Naive thymus-derived CD4-positive, alpha-beta T cell (primary cell): ENCODE measurements at regions not wholly inside any gene's neighbourhood (a gene's known extent, or its start where the extent isn't known, plus 50 kb on each side); places are given as distances from the start of the nearest gene placed in this dataset.

Source experiments
- ATAC-seq: fragments of 150-1000 bp; cut with Tn5 transposase; 2 replicates; pipeline ENCODE4 v1.10.0; 2021; ENCODE audit warnings: mild to moderate bottlenecking, moderate library complexity
- CTCF ChIA-PET: fragments of 350-600 bp; sonication (Branson Sonifier 250); formaldehyde crosslinking; loops from one replicate; lab custom pipeline; 2021; ENCODE audit warnings: antibody characterized with exemption; lab: Charles Lee
- POLR2A ChIA-PET: fragments of 350-600 bp; sonication (Branson Sonifier 250); formaldehyde crosslinking; loops from one replicate; lab custom pipeline; 2021; ENCODE audit warnings: antibody characterized with exemption, inconsistent platforms; lab: Charles Lee
- DNase-seq, 9 donors: peaks; one replicate each; pipeline versions ENCODE4 v3.0.0 to v3.0.0-alpha.2; 2020 to 2022; ENCODE audit warnings: mixed read lengths in 1 of 9
- H3K27ac ChIP-seq: one replicate; pipeline ENCODE4 v1.7.0; 2013; ENCODE audit warnings: mild to moderate bottlenecking, low read depth, low read length, moderate library complexity
- H3K27me3 ChIP-seq, 2 donors: one replicate each; pipeline ENCODE4 v1.7.0; 2013; ENCODE audit warnings: low read length in 2 of 2, mild to moderate bottlenecking in 2 of 2, moderate library complexity in 2 of 2; ENCODE audit not compliant: control insufficient read depth in 2 of 2, insufficient read depth in 2 of 2
- H3K36me3 ChIP-seq, 3 experiments: 1 replicate in 2 of 3; 2 replicates in 1 of 3; pipeline ENCODE4 v1.7.0; 2013; ENCODE audit warnings: low read length in 3 of 3, mild to moderate bottlenecking in 3 of 3, moderate library complexity in 1 of 3; ENCODE audit not compliant: insufficient read depth in 3 of 3, control insufficient read depth in 2 of 3
- H3K4me1 ChIP-seq, 2 donors: one replicate each; pipeline ENCODE4 v1.7.0; 2013; ENCODE audit warnings: low read length in 2 of 2, mild to moderate bottlenecking in 2 of 2, moderate library complexity in 1 of 2; ENCODE audit not compliant: control insufficient read depth in 2 of 2, insufficient read depth in 2 of 2
- H3K4me3 ChIP-seq: 2 replicates; pipeline ENCODE4 v1.7.0; 2013; ENCODE audit warnings: mild to moderate bottlenecking, low read length
- H3K9me3 ChIP-seq, 3 experiments: 1 replicate in 2 of 3; 2 replicates in 1 of 3; pipeline ENCODE4 v1.7.0; 2013; ENCODE audit warnings: low read length in 3 of 3; ENCODE audit not compliant: control insufficient read depth in 2 of 3
- H3K27ac Mint-ChIP-seq, 9 donors: one replicate each; pipeline ENCODE4 v1.8.0; 2020 to 2022; ENCODE audit warnings: mixed read lengths in 9 of 9, mild to moderate bottlenecking in 8 of 9, moderate library complexity in 5 of 9, inconsistent platforms in 2 of 9
- H3K27me3 Mint-ChIP-seq, 5 donors: one replicate each; pipeline ENCODE4 v1.8.0; 2021 to 2022; ENCODE audit warnings: mixed read lengths in 5 of 5, mild to moderate bottlenecking in 1 of 5
- H3K36me3 Mint-ChIP-seq, 5 donors: one replicate each; pipeline ENCODE4 v1.8.0; 2020 to 2022; ENCODE audit warnings: mixed read lengths in 5 of 5, mild to moderate bottlenecking in 3 of 5, inconsistent platforms in 1 of 5
- H3K4me1 Mint-ChIP-seq, 7 donors: one replicate each; pipeline ENCODE4 v1.8.0; 2020 to 2022; ENCODE audit warnings: mixed read lengths in 7 of 7, mild to moderate bottlenecking in 3 of 7, inconsistent platforms in 1 of 7
- H3K4me3 Mint-ChIP-seq, 10 donors: one replicate each; pipeline ENCODE4 v1.8.0; 2020 to 2022; ENCODE audit warnings: mild to moderate bottlenecking in 10 of 10, mixed read lengths in 10 of 10, moderate library complexity in 6 of 10, inconsistent platforms in 2 of 10
- H3K9me3 Mint-ChIP-seq, 11 donors: one replicate each; pipeline ENCODE4 v1.8.0; 2020 to 2022; ENCODE audit warnings: mixed read lengths in 11 of 11, mild to moderate bottlenecking in 4 of 11, inconsistent platforms in 1 of 11, moderate library complexity in 1 of 11
- intact Hi-C, 2 donors: fragments of 100-400 bp; cut with micrococcal nuclease; formaldehyde crosslinking; loops; one replicate each; pipeline ENCODE4 v1.15.1; 2023

DNA sequence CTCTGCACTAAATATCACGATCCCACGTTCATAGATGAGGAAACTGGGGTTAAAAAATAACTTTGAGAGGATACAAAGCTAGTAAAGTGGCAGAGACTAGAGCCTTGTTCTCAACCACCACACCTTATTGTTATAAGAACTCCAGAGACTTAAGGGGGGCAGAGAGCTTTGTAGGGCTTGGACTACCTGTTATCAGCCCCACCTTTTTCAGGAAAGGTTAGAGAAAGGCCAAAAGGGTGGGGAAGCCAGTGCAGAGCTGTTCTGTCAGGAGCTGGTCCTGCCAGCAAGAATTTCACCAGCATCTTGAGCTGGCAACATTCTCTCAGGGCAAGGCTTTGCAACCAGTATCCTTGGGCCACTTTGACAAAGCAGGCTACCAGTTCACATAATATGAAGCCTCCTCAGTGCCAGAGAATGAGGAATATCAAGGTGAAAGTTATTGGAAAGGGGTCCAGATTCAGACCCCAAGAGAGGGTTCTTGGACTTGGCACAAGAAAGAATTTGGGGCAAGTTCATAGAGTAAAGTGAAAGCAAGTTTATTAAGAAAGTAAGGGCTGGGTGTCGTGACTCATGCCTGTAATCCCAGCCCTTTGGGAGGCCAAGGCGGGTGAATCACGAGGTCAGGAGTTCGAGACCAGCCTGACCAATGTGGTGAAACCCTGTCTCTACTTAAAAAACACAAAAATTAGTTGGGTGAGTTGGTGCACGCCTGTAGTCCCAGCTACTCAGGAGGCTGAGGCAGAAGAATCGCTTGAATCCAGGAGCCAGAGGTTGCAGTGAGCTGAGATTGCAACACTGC lies 66.2 kb upstream of the CLINT1 start:
- no peaks in the 10 kb centered on the region for H3K9me3 Mint-ChIP-seq
- Histone ChIP-seq H3K9me3 (no peaks in the 10 kb centered on the region), H3K4me1 (no peaks in the 10 kb centered on the region), H3K4me3 (no peak overlapping the region), H3K27me3 (no peaks in the 10 kb centered on the region), H3K36me3 (no peaks in the 10 kb centered on the region), H3K27ac (no peak overlapping the region)
- intact Hi-C loops: no loop called here
- H3K36me3 Mint-ChIP-seq: no peaks in the 10 kb centered on the region
- ATAC-seq (no peak), DNase-seq (no peak)
- no peak overlapping the region for H3K4me3 Mint-ChIP-seq
- H3K27me3 Mint-ChIP-seq: no peaks in the 10 kb centered on the region
- peak overlapping the region in 1 of 9 donors; percentile 4 for H3K27ac Mint-ChIP-seq
- POLR2A ChIA-PET: no interaction called here
- peaks cover 0 to 11% (median 2%) of the 10 kb centered on the region in 7 donors for H3K4me1 Mint-ChIP-seq
- CTCF ChIA-PET: no interaction called here

DNA sequence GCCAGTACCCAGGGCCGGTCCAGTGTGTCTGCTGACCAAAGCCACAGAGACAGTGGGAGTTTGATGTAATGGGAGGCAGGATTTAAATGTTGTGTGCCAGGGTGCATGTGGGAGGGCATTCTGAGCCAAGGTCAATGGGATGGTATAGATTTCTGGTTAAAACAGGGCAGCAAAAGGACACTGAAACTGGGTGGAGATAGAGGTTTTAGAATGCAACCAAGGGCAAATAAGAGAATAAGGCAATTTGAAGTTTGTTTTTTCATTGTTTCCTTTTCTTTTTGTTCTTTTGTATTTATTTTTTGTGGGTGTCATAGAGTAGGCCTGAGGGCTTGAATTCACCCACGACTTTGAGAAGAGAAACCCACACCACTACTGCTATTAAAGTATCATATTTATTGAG lies 65.5 kb upstream of the CLINT1 start:
- H3K36me3 ChIP-seq: no peaks in the 10 kb centered on the region
- ATAC-seq: no peak
- no peaks in the 10 kb centered on the region for H3K27me3 ChIP-seq
- no peaks in the 10 kb centered on the region for H3K4me1 ChIP-seq
- DNase-seq: no peak
- H3K27ac Mint-ChIP-seq: no peak overlapping the region
- no peak overlapping the region for H3K4me3 Mint-ChIP-seq
- H3K4me3 ChIP-seq: no peak overlapping the region
- H3K9me3 ChIP-seq: no peaks in the 10 kb centered on the region
- H3K36me3 Mint-ChIP-seq: no peaks in the 10 kb centered on the region
- CTCF ChIA-PET: no interaction called here
- no peak overlapping the region for H3K27ac ChIP-seq
- H3K4me1 Mint-ChIP-seq: peaks cover 1 to 17% (median 8%) of the 10 kb centered on the region in 7 donors
- H3K27me3 Mint-ChIP-seq: no peaks in the 10 kb centered on the region
- POLR2A ChIA-PET: no interaction called here
- intact Hi-C loops: no loop called here
- H3K9me3 Mint-ChIP-seq: no peaks in the 10 kb centered on the region

DNA sequence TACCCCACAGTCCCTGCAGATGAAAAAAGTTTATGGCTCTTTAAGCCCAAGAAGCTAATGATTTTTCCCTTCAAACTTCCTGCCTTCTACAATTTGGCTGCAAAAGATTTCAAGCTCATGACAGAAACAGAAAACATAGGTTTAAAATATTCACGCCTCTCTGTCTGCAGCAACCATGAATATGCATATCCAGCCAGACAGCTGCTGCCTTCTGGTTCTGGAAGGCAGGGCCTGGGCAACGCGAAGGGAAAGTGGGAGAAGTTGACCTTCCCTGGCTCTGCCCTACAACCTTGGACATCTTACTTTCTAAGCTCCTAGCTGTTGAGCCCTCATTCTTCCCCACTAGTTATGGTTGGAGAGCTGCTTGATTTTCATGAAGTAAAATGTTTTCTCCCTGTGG lies 64.8 kb upstream of the CLINT1 start:
- Histone ChIP-seq H3K4me1 (peaks cover 5% of the 10 kb centered on the region in 2 donors), H3K4me3 (no peak overlapping the region), H3K27ac (no peak overlapping the region), H3K36me3 (no peaks in the 10 kb centered on the region), H3K9me3 (no peaks in the 10 kb centered on the region), H3K27me3 (no peaks in the 10 kb centered on the region)
- ChIA-PET CTCF (no interaction called here), POLR2A (no interaction called here)
- Mint-ChIP-seq H3K27ac (no peak overlapping the region), H3K27me3 (no peaks in the 10 kb centered on the region), H3K36me3 (no peaks in the 10 kb centered on the region), H3K9me3 (no peaks in the 10 kb centered on the region), H3K4me3 (no peak overlapping the region), H3K4me1 (peaks cover 8 to 25% (median 16%) of the 10 kb centered on the region in 7 donors)
- DNase-seq (no peak), ATAC-seq (no peak)
- intact Hi-C loops: no loop called here

DNA sequence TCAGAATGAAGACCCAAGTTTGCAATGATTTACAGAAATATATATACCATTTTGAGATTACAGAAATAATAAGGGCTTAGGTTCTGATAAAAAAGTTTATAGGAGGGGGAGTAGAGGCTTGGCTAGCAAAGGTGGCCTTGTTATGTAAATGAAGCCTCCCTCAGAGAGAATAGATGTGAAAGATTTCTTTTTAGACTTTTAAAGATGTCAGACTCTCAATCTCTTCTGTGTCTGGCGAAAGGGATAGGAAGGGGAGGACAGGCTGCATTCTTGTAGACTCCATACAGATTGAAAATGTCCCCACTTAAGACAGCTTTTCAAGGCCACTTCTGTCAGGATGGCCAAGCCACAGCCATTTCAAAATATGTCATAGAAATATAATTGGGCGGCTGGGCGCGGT lies 63.1 kb upstream of the CLINT1 start:
- H3K4me3 ChIP-seq: no peak overlapping the region
- intact Hi-C loops: no loop called here
- no peaks in the 10 kb centered on the region for H3K9me3 ChIP-seq
- H3K27me3 Mint-ChIP-seq: no peaks in the 10 kb centered on the region
- peaks cover 17 to 39% (median 28%) of the 10 kb centered on the region in 7 donors for H3K4me1 Mint-ChIP-seq
- H3K27me3 ChIP-seq: no peaks in the 10 kb centered on the region
- H3K9me3 Mint-ChIP-seq: no peaks in the 10 kb centered on the region
- ATAC-seq: no peak
- CTCF ChIA-PET: no interaction called here
- no peaks in the 10 kb centered on the region for H3K36me3 ChIP-seq
- no peak overlapping the region for H3K4me3 Mint-ChIP-seq
- no peaks in the 10 kb centered on the region for H3K36me3 Mint-ChIP-seq
- POLR2A ChIA-PET: interaction anchor here (0.6 kb wide), 1 partner anchor 830 kb away, joined by 3 read pairs; no protein-coding TSS in a partner anchor
- H3K4me1 ChIP-seq: peaks cover 5 to 11% of the 10 kb centered on the region in 2 donors
- H3K27ac ChIP-seq: no peak overlapping the region
- peak overlapping the region in 1 of 9 donors; percentile 19 for H3K27ac Mint-ChIP-seq
- DNase-seq: no peak

DNA sequence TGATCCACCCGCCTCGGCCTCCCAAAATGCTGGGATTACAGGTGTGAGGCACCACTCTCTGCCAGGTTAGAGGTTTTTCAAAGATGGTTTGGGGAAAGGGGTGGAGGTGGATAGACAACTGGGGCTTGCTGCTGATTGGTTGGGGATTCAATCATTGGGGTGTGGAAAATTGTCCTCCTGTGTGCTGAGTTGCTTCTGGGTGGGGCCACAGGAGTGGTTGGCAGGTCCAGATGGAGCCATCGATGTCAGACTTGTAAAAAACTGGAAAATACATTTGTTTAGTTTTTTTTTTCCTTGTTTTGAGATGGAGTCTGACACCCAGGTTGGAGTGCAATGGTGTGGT lies 61.9 kb upstream of the CLINT1 start:
- CTCF ChIA-PET: interaction anchor here (1.0 kb wide), 1 partner anchor 159 kb away, joined by 4 read pairs; no protein-coding TSS in a partner anchor
- no peaks in the 10 kb centered on the region for H3K36me3 Mint-ChIP-seq
- Histone ChIP-seq H3K27me3 (no peaks in the 10 kb centered on the region), H3K9me3 (no peaks in the 10 kb centered on the region), H3K4me1 (peaks cover 5 to 11% of the 10 kb centered on the region in 2 donors), H3K27ac (no peak overlapping the region), H3K36me3 (no peaks in the 10 kb centered on the region), H3K4me3 (no peak overlapping the region)
- no peaks in the 10 kb centered on the region for H3K9me3 Mint-ChIP-seq
- POLR2A ChIA-PET: no interaction called here
- peaks cover 17 to 39% (median 28%) of the 10 kb centered on the region in 7 donors for H3K4me1 Mint-ChIP-seq
- H3K4me3 Mint-ChIP-seq: no peak overlapping the region
- no peak for DNase-seq
- no peaks in the 10 kb centered on the region for H3K27me3 Mint-ChIP-seq
- intact Hi-C loops: no loop called here
- no peak for ATAC-seq
- peak overlapping the region in 1 of 9 donors; percentile 17 for H3K27ac Mint-ChIP-seq

DNA sequence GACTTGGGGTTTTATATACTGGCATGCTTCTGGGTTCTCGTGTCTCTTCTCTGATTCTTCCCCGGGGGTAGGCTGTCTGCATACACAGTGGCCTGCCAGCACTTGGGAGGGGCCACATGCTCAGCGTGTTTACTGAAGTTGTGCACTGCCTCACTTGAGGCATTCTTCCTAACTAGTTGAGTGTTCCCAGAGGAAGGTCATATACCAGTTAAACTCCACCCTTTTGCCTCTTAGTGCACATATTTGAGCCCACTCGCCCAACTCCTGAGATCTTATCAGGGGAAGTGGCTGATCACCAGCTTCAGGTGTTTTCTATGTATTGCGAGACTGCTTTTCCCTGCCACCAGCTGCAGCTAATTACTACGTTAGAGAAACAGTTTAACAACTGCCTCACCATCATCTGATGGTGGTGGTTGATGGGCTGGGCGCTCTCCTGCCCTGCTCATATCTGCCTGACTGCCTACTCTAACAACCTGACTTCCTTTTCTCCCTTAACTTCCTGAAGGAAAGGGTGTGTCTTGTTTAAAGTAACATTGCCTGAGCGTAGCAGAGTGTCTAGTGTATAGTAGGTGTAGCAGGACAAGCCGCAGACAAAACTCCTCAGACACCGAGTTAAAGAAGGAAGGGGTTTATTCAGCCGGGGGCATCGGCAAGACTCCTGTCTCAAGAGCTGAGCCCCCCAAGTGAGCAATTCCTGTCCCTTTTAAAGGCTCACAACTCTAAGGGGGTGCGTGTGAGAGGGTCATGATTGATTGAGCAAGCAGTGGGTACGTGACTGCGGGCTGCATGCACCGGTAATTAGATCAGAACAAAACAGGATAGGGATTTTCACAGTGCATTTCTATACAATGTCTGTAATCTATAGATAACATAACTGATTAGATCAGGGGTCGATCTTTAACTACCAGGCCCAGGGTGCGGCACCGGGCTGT lies 60.1 kb upstream of the CLINT1 start:
- no peaks in the 10 kb centered on the region for H3K27me3 Mint-ChIP-seq
- no peaks in the 10 kb centered on the region for H3K27me3 ChIP-seq
- H3K27ac Mint-ChIP-seq: peak overlapping the region; percentile 60 to 90 (median 84)
- intact Hi-C loops: loop anchor here (1.0 to 2.0 kb wide), 5 partner anchors 30 to 103 kb away; partner anchors contain the start of gene CLINT1 (in 1 of the 2)
- peaks cover 5 to 11% of the 10 kb centered on the region in 2 donors for H3K4me1 ChIP-seq
- ChIA-PET CTCF (interaction anchor here (0.7 to 1.3 kb wide), 3 partner anchors 8 to 1154 kb away, joined by 3 read pairs; no protein-coding TSS in a partner anchor), POLR2A (interaction anchor here (1.5 kb wide), 1 partner anchor 8 kb away, joined by 3 read pairs; no protein-coding TSS in a partner anchor)
- peaks cover 17 to 30% (median 28%) of the 10 kb centered on the region in 7 donors for H3K4me1 Mint-ChIP-seq
- no peaks in the 10 kb centered on the region for H3K9me3 Mint-ChIP-seq
- peak overlapping the region; percentile 2 for H3K4me3 ChIP-seq
- DNase-seq: peak in 6 of 9 donors; percentile 4 to 35 (median 24)
- no peaks in the 10 kb centered on the region for H3K36me3 Mint-ChIP-seq
- ATAC-seq: peak; percentile 33
- H3K4me3 Mint-ChIP-seq: peak overlapping the region; percentile 66 to 88 (median 80)
- H3K27ac ChIP-seq: peak overlapping the region; percentile 29
- no peaks in the 10 kb centered on the region for H3K36me3 ChIP-seq
- no peaks in the 10 kb centered on the region for H3K9me3 ChIP-seq
